PC-9 (cell line): ENCODE measurements at regions not wholly inside any gene's neighbourhood (a gene's known extent, or its start where the extent isn't known, plus 50 kb on each side); places are given as distances from the start of the nearest gene placed in this dataset.

Experiments used
- BruUV-seq: library from RNA; stranded (reverse); fragments of 400-500 nt; replicated peaks from 2 replicates; lab custom pipeline; 2021; lab: Mats Ljungman, UMichigan
- CTCF ChIA-PET: fragments of 300-600 bp; sonication (Branson Sonifier 250); formaldehyde crosslinking; loops from one replicate; lab custom pipeline; 2022; ENCODE audit warnings: antibody characterized with exemption; lab: Charles Lee
- POLR2A ChIA-PET: fragments of 300-600 bp; sonication (Branson Sonifier 250); formaldehyde crosslinking; loops from one replicate; lab custom pipeline; 2022; ENCODE audit warnings: antibody characterized with exemption; ENCODE audit not compliant: unreplicated experiment; lab: Charles Lee
- DNase-seq, 2 experiments: peaks; one replicate each; pipeline versions ENCODE4 v3.0.0 to v3.0.0-alpha.2; 2015 to 2022; ENCODE audit warnings: mixed read lengths in 1 of 2
- H2AFZ ChIP-seq: fragments of 200-600 bp; sonication (generic); 2 replicates; pipeline ENCODE4 v1.8.1; 2017; ENCODE audit warnings: antibody characterized with exemption
- H3F3A ChIP-seq: fragments of 200-600 bp; sonication (generic); 2 replicates; pipeline ENCODE4 v1.8.1; 2017; ENCODE audit warnings: antibody characterized with exemption, mild to moderate bottlenecking, low read depth; ENCODE audit not compliant: insufficient read depth
- H3K27ac ChIP-seq: fragments of 200-600 bp; sonication (generic); 2 replicates; pipeline ENCODE4 v1.6.1; 2016; ENCODE audit warnings: mixed run types
- H3K27me3 ChIP-seq: fragments of 200-600 bp; sonication (generic); 2 replicates; pipeline ENCODE4 v1.6.1; 2016; ENCODE audit warnings: low read depth, mixed run types; ENCODE audit not compliant: insufficient read depth
- H3K36me3 ChIP-seq: fragments of 200-600 bp; sonication (generic); 2 replicates; pipeline ENCODE4 v1.6.1; 2016; ENCODE audit warnings: low read depth, mixed run types
- H3K4me1 ChIP-seq: fragments of 200-600 bp; sonication (generic); replicated peaks from 2 replicates; pipeline ENCODE4 v1.6.1; 2016; ENCODE audit warnings: mixed run types; ENCODE audit not compliant: insufficient read depth
- H3K4me2 ChIP-seq: fragments of 200-600 bp; sonication (generic); 2 replicates; pipeline ENCODE4 v1.6.1; 2017; ENCODE audit warnings: mixed run types
- H3K4me3 ChIP-seq: fragments of 200-600 bp; sonication (generic); 2 replicates; pipeline ENCODE4 v1.6.1; 2016; ENCODE audit warnings: mixed run types
- H3K79me2 ChIP-seq: fragments of 200-600 bp; sonication (generic); 2 replicates; pipeline ENCODE4 v1.6.1; 2017; ENCODE audit warnings: low read depth, mixed run types
- H3K9me2 ChIP-seq: fragments of 200-600 bp; sonication (generic); 2 replicates; pipeline ENCODE4 v1.8.1; 2017; ENCODE audit warnings: mild to moderate bottlenecking; ENCODE audit not compliant: insufficient read depth
- H3K9me3 ChIP-seq: fragments of 200-600 bp; sonication (generic); 2 replicates; pipeline ENCODE4 v1.8.1; 2016; ENCODE audit warnings: low read depth; ENCODE audit not compliant: insufficient read depth
- H4K20me1 ChIP-seq: fragments of 200-600 bp; sonication (generic); 2 replicates; pipeline ENCODE4 v1.8.1; 2017; ENCODE audit not compliant: insufficient read depth
- CTCF ChIP-seq: fragments of 200-600 bp; sonication (generic); conservative IDR thresholded peaks from 2 replicates; pipeline ENCODE4 v1.6.1; 2017; ENCODE audit warnings: mixed run types, antibody characterized with exemption, mild to moderate bottlenecking, moderate library complexity
- EZH2 ChIP-seq: fragments of 200-600 bp; sonication (generic); IDR thresholded peaks from 2 replicates; pipeline ENCODE4 v1.8.0; 2017; ENCODE audit warnings: antibody characterized with exemption, low read depth
- intact Hi-C: fragments of 100-400 bp; cut with micrococcal nuclease; formaldehyde crosslinking; loops from one replicate; pipeline ENCODE4 v1.10.0; 2022; ENCODE audit not compliant: unreplicated experiment

GRCh38 chr17:69732272-69732918 is 317.9 kb downstream of the MAP2K6 start:
- H3K9me3 ChIP-seq, result no peaks in the 10 kb centered on the region
- peaks cover 13% of the 10 kb centered on the region; the same call in 1 of the 2 replicates for H3K4me1 ChIP-seq
- no peak overlapping the region for H3K4me2 ChIP-seq
- BruUV-seq, result no TSS peak
- ChIA-PET CTCF (no interaction called here), POLR2A (no interaction called here)
- no peaks in the 10 kb centered on the region for H4K20me1 ChIP-seq
- no peaks in the 10 kb centered on the region for H3K27me3 ChIP-seq
- no peak overlapping the region for H3K27ac ChIP-seq
- no peak overlapping the region for H2AFZ ChIP-seq
- intact Hi-C loops, result no loop called here
- no peaks in the 10 kb centered on the region for H3K36me3 ChIP-seq
- no peak overlapping the region for H3K4me3 ChIP-seq
- no peaks in the 10 kb centered on the region for H3F3A ChIP-seq
- no peaks in the 10 kb centered on the region for H3K79me2 ChIP-seq
- TF ChIP-seq EZH2, result no peak
- TF ChIP-seq CTCF, result no peak
- no peak for DNase-seq
- H3K9me2 ChIP-seq, result no peaks in the 10 kb centered on the region

- Histone ChIP-seq H3K27ac (no peak overlapping the region), H2AFZ (no peak overlapping the region), H4K20me1 (no peaks in the 10 kb centered on the region), H3K79me2 (no peaks in the 10 kb centered on the region), H3F3A (no peaks in the 10 kb centered on the region), H3K4me3 (no peak overlapping the region), H3K36me3 (no peaks in the 10 kb centered on the region), H3K4me1 (peaks cover 13% of the 10 kb centered on the region; the same call in 1 of the 2 replicates), H3K27me3 (no peaks in the 10 kb centered on the region), H3K9me2 (no peaks in the 10 kb centered on the region), H3K9me3 (no peaks in the 10 kb centered on the region), H3K4me2 (no peak overlapping the region)
- ChIA-PET POLR2A (no interaction called here), CTCF (no interaction called here)
- DNase-seq, result peak in 1 of 2 experiments; percentile 44
- intact Hi-C loops, result no loop called here
- no TSS peak for BruUV-seq
- TF ChIP-seq EZH2, result no peak
Observed at GRCh38 chr17:69733171-69734012, 318.9 kb downstream of the MAP2K6 start.

GRCh38 chr17:69734656-69735055 is 320.2 kb downstream of the MAP2K6 start:
- Histone ChIP-seq H3K27me3 (no peaks in the 10 kb centered on the region), H2AFZ (no peak overlapping the region), H3K79me2 (no peaks in the 10 kb centered on the region), H3K4me3 (no peak overlapping the region), H3K9me2 (no peaks in the 10 kb centered on the region), H3K36me3 (no peaks in the 10 kb centered on the region), H4K20me1 (no peaks in the 10 kb centered on the region), H3F3A (no peaks in the 10 kb centered on the region), H3K4me1 (peaks cover 13% of the 10 kb centered on the region; the same call in 1 of the 2 replicates), H3K9me3 (no peaks in the 10 kb centered on the region), H3K27ac (no peak overlapping the region), H3K4me2 (no peak overlapping the region)
- ChIA-PET POLR2A (no interaction called here), CTCF (no interaction called here)
- BruUV-seq, result no TSS peak
- no peak for DNase-seq
- intact Hi-C loops, result no loop called here
- TF ChIP-seq EZH2 (no peak), CTCF (no peak)
